ENCODE measurements at regions not wholly inside any gene's neighbourhood (a gene's known extent, or its start where the extent isn't known, plus 50 kb on each side); places are given as distances from the start of the nearest gene placed in this dataset.

DNA sequence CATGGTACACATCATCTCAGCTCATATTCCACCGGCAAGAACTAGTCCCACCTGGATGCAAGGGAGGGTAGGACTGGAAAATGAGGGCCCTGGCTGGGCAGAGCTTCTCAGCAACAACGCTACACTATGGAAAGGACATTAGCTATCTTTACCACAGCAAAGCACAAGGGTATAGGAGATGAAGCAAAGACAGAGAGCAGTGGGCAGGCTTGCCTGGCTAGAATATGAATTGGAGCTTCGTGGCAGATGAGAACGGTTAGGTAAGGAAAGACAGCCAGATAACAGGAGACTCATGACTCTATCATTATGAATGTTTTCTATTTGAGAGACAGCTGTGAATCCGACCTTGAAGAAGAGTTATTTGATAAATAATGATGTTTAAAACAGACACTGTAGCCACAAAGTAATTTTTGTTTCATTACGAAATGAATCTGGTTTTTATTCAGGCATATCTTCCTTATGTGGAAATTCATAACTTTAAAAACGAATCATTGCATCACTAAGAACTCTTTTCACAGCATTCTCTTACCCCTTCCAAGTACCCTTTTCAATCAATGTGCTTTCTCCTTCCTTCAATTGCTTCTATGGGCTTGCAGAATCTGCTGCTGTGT lies 59.1 kb upstream of the PCED1B start:
- TF ChIP-seq EZH2 (IDR thresholded peaks at IDR 0.05; ENCODE audit: borderline replicate concordance, low read depth, low read length, severe bottlenecking) (no peak), JUN (IDR thresholded peaks at IDR 0.05; ENCODE audit: borderline replicate concordance, insufficient read depth, insufficient read length, low read depth) (no peak), POLR2A (IDR thresholded peaks at IDR 0.05; ENCODE audit: low read depth, low read length) (no peak), MYC (IDR thresholded peaks at IDR 0.05; ENCODE audit: low read depth, low read length) (no peak), FOS (IDR thresholded peaks at IDR 0.05; ENCODE audit: borderline replicate concordance, insufficient read depth, low read length) (no peak), GATA2 (IDR thresholded peaks at IDR 0.05; ENCODE audit: insufficient read depth, insufficient read length, low read depth, low read length) (no peak), POLR2AphosphoS5 (IDR thresholded peaks at IDR 0.05; ENCODE audit: insufficient read depth, low read depth, low read length) (no peak)
- TF ChIP-seq, protein P1, sequence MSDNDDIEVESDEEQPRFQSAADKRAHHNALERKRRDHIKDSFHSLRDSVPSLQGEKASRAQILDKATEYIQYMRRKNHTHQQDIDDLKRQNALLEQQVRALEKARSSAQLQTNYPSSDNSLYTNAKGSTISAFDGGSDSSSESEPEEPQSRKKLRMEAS (IDR thresholded peaks at IDR 0.05; ENCODE audit: insufficient read depth, insufficient read length): no peak
- TF ChIP-seq, protein P2, sequence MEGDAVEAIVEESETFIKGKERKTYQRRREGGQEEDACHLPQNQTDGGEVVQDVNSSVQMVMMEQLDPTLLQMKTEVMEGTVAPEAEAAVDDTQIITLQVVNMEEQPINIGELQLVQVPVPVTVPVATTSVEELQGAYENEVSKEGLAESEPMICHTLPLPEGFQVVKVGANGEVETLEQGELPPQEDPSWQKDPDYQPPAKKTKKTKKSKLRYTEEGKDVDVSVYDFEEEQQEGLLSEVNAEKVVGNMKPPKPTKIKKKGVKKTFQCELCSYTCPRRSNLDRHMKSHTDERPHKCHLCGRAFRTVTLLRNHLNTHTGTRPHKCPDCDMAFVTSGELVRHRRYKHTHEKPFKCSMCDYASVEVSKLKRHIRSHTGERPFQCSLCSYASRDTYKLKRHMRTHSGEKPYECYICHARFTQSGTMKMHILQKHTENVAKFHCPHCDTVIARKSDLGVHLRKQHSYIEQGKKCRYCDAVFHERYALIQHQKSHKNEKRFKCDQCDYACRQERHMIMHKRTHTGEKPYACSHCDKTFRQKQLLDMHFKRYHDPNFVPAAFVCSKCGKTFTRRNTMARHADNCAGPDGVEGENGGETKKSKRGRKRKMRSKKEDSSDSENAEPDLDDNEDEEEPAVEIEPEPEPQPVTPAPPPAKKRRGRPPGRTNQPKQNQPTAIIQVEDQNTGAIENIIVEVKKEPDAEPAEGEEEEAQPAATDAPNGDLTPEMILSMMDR (IDR thresholded peaks at IDR 0.05; ENCODE audit: extremely low read depth in 1 of 2, insufficient read depth in 1 of 2, low read depth in 1 of 2, low read length in 2 of 2): no peak
- no peaks in the 10 kb centered on the region for H3K36me3 ChIP-seq (ENCODE audit: control insufficient read depth in 2 of 2, extremely low read depth in 1 of 2, insufficient read depth in 2 of 2, low read length in 2 of 2)
- POLR2A ChIA-PET: no interaction called here

More for the DNA sequence above, 59.1 kb upstream of the PCED1B start:
- H3K4me2 ChIP-seq (ENCODE audit: insufficient read depth, low read length): no peak overlapping the region
- no peak overlapping the region for H3K27ac ChIP-seq (ENCODE audit: insufficient read depth, low read depth, low read length)
- no peaks in the 10 kb centered on the region for H3K79me2 ChIP-seq (ENCODE audit: control insufficient read depth, insufficient read depth, low read length)
- H4K20me1 ChIP-seq (replicated peaks; ENCODE audit: control insufficient read depth, extremely low read depth, insufficient read depth, low read length): no peaks in the 10 kb centered on the region
- CTCF ChIA-PET: interaction anchor here (0.5 to 6.5 kb wide), 18 partner anchors 12 to 950 kb away, joined by 3 to 85 read pairs (median 6); no protein-coding TSS in a partner anchor
- DNase-seq (ENCODE audit: low read depth, low spot score) (no peak), FAIRE-seq (no peak)
- H3K27me3 ChIP-seq (ENCODE audit: control insufficient read depth in 2 of 2, insufficient read depth in 2 of 2, low read length in 2 of 2): no peaks in the 10 kb centered on the region
- peaks cover 20% of the 10 kb centered on the region for H3K4me1 ChIP-seq (ENCODE audit: control insufficient read depth, extremely low read depth, insufficient read depth, low read length)
- H3K9me1 ChIP-seq (replicated peaks; ENCODE audit: control insufficient read depth, extremely low read depth, insufficient read depth, low read length): no peaks in the 10 kb centered on the region
- intact Hi-C loops (cut with micrococcal nuclease) (loop anchor here (5.0 kb wide), 4 partner anchors 78 to 1028 kb away; partner anchors contain the start of genes SCAF11 and SLC38A2), dilution Hi-C loops (cut with MboI; ENCODE audit: extremely low pct_ligation_motif_present, low sequenced_read_pairs) (no loop called here)
- H3K4me3 ChIP-seq (replicated peaks in 1 of 3; ENCODE audit: insufficient read depth in 1 of 3, low read depth in 1 of 3, low read length in 3 of 3): no peak overlapping the region
- no peak overlapping the region for H2AFZ ChIP-seq (ENCODE audit: low read depth, low read length)
- no TSS peak for BruUV-seq (replicated peaks)
- H3K9ac ChIP-seq (replicated peaks; ENCODE audit: extremely low read depth, insufficient read depth, low read length): no peak overlapping the region
- no peaks in the 10 kb centered on the region for H3K9me3 ChIP-seq (replicated peaks; ENCODE audit: control insufficient read depth, insufficient read depth, low read length)

All from endothelial cell of umbilical vein (primary cell).